Caco-2 (cell line): ENCODE measurements at regions not wholly inside any gene's neighbourhood (a gene's known extent, or its start where the extent isn't known, plus 50 kb on each side); places are given as distances from the start of the nearest gene placed in this dataset.

ENCODE experiments used
- BruUV-seq: library from RNA; stranded (reverse); fragments of 400-500 nt; replicated peaks from 2 replicates; lab custom pipeline; 2021; lab: Mats Ljungman, UMichigan
- CTCF ChIA-PET: fragments of 300-600 bp; sonication (Branson Sonifier 250); formaldehyde crosslinking; loops from one replicate; lab custom pipeline; 2022; ENCODE audit warnings: antibody characterized with exemption; lab: Charles Lee
- POLR2A ChIA-PET: fragments of 300-600 bp; sonication (Branson Sonifier 250); formaldehyde crosslinking; loops from one replicate; lab custom pipeline; 2022; ENCODE audit warnings: antibody characterized with exemption; lab: Charles Lee
- DNase-seq, 2 experiments: peaks; one replicate each; pipeline versions ENCODE4 v3.0.0 to v3.0.0-alpha.2; 2020 to 2022
- H3K27me3 ChIP-seq: replicated peaks from 2 replicates; pipeline ENCODE4 v1.6.0; 2011; ENCODE audit warnings: low read length; ENCODE audit not compliant: control insufficient read depth, insufficient read depth
- H3K36me3 ChIP-seq: 2 replicates; pipeline ENCODE4 v1.5.1; 2011; ENCODE audit warnings: low read length; ENCODE audit not compliant: control insufficient read depth, insufficient read depth
- H3K4me1 ChIP-seq: fragments of 250-450 bp; sonication (Bioruptor Pico); 2 replicates; pipeline ENCODE4 v1.5.1; 2020; ENCODE audit warnings: mild to moderate bottlenecking
- H3K4me3 ChIP-seq: 2 replicates; pipeline ENCODE4 v1.5.1; 2011; ENCODE audit warnings: low read depth, mild to moderate bottlenecking, control low read depth, low read length
- H3K9me3 ChIP-seq: fragments of 250-450 bp; sonication (Bioruptor Pico); 2 replicates; pipeline ENCODE4 v1.5.1; 2020; ENCODE audit warnings: mild to moderate bottlenecking, moderate library complexity
- H3K27ac Mint-ChIP-seq: one replicate; pipeline ENCODE4 v1.8.0; 2022; ENCODE audit warnings: mixed read lengths; ENCODE audit not compliant: unreplicated experiment
- H3K27me3 Mint-ChIP-seq: one replicate; pipeline ENCODE4 v1.8.0; 2022; ENCODE audit warnings: mixed read lengths; ENCODE audit not compliant: insufficient read depth, unreplicated experiment
- H3K36me3 Mint-ChIP-seq: one replicate; pipeline ENCODE4 v1.8.0; 2022; ENCODE audit warnings: mild to moderate bottlenecking, mixed read lengths; ENCODE audit not compliant: insufficient read depth, unreplicated experiment
- H3K4me1 Mint-ChIP-seq: one replicate; pipeline ENCODE4 v1.8.0; 2022; ENCODE audit warnings: low read depth, mixed read lengths; ENCODE audit not compliant: unreplicated experiment
- H3K4me3 Mint-ChIP-seq: one replicate; pipeline ENCODE4 v1.8.0; 2022; ENCODE audit warnings: mild to moderate bottlenecking, moderate library complexity, mixed read lengths; ENCODE audit not compliant: unreplicated experiment
- H3K9me3 Mint-ChIP-seq: one replicate; pipeline ENCODE4 v1.8.0; 2022; ENCODE audit warnings: mixed read lengths; ENCODE audit not compliant: unreplicated experiment
- intact Hi-C: fragments of 100-400 bp; cut with micrococcal nuclease; formaldehyde crosslinking; loops from one replicate; pipeline ENCODE4 v1.10.0; 2022; ENCODE audit not compliant: unreplicated experiment
- TF ChIP-seq, protein P1 (sequence below), 2 experiments: fragments of 200-600 bp in 1 of 2; IDR thresholded peaks; 1 replicate in 1 of 2; 2 replicates in 1 of 2; pipeline versions ENCODE4 v1.5.1 to v1.8.0; 2011 to 2022; ENCODE audit warnings: antibody characterized with exemption in 1 of 2, control low read depth in 1 of 2, inconsistent platforms in 1 of 2, low read depth in 1 of 2, low read length in 1 of 2, mild to moderate bottlenecking in 1 of 2, moderate library complexity in 1 of 2; ENCODE audit not compliant: insufficient read depth in 1 of 2, severe bottlenecking in 1 of 2, unreplicated experiment in 1 of 2

DNA sequence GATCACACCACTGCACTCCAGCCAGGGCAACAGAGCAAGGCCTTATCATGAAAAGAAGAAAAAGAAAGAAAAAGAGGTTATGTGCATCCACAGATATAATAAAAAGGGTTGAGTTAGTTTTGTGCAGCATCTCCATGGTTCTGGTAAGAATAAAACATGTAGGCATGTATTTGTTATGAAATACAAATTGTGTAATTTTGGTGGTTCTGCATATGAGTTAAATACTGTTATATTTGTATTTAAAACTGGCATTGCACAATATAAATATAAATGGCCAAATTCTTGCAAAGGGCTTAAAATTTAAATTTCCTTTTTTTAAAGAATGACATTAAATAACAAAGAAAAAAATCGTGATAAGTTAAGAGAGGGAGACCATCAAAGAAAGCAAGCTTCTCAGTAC is 159.1 kb upstream of the PREP start:
- TF ChIP-seq, protein P1, sequence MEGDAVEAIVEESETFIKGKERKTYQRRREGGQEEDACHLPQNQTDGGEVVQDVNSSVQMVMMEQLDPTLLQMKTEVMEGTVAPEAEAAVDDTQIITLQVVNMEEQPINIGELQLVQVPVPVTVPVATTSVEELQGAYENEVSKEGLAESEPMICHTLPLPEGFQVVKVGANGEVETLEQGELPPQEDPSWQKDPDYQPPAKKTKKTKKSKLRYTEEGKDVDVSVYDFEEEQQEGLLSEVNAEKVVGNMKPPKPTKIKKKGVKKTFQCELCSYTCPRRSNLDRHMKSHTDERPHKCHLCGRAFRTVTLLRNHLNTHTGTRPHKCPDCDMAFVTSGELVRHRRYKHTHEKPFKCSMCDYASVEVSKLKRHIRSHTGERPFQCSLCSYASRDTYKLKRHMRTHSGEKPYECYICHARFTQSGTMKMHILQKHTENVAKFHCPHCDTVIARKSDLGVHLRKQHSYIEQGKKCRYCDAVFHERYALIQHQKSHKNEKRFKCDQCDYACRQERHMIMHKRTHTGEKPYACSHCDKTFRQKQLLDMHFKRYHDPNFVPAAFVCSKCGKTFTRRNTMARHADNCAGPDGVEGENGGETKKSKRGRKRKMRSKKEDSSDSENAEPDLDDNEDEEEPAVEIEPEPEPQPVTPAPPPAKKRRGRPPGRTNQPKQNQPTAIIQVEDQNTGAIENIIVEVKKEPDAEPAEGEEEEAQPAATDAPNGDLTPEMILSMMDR (IDR thresholded peaks at IDR 0.05; ENCODE audit: insufficient read depth in 1 of 2, low read depth in 1 of 2, low read length in 1 of 2, severe bottlenecking in 1 of 2, unreplicated experiment in 1 of 2): no peak
- POLR2A ChIA-PET: no interaction called here
- H3K27me3 Mint-ChIP-seq: peaks cover 7% of the 10 kb centered on the region
- Histone ChIP-seq H3K4me1 (no peaks in the 10 kb centered on the region; the same call in 1 of the 2 replicates), H3K36me3 (no peaks in the 10 kb centered on the region), H3K9me3 (no peaks in the 10 kb centered on the region), H3K27me3 (no peaks in the 10 kb centered on the region), H3K4me3 (no peak overlapping the region)
- CTCF ChIA-PET: no interaction called here
- H3K4me3 Mint-ChIP-seq: no peak overlapping the region
- intact Hi-C loops: no loop called here
- DNase-seq: no peak
- no peaks in the 10 kb centered on the region for H3K36me3 Mint-ChIP-seq
- H3K9me3 Mint-ChIP-seq: peaks cover 27% of the 10 kb centered on the region
- H3K27ac Mint-ChIP-seq: no peak overlapping the region
- BruUV-seq: no TSS peak
- peaks cover 4% of the 10 kb centered on the region for H3K4me1 Mint-ChIP-seq

- no peak overlapping the region for H3K27ac Mint-ChIP-seq
- H3K4me1 ChIP-seq: no peaks in the 10 kb centered on the region
- no peak overlapping the region for H3K4me3 ChIP-seq
- H3K36me3 ChIP-seq: no peaks in the 10 kb centered on the region
- H3K27me3 ChIP-seq: no peaks in the 10 kb centered on the region
- ChIA-PET POLR2A (no interaction called here), CTCF (no interaction called here)
- no peaks in the 10 kb centered on the region for H3K4me1 Mint-ChIP-seq
- no peaks in the 10 kb centered on the region for H3K36me3 Mint-ChIP-seq
- intact Hi-C loops: no loop called here
- no peaks in the 10 kb centered on the region for H3K9me3 ChIP-seq
- peaks cover 7% of the 10 kb centered on the region for H3K27me3 Mint-ChIP-seq
- H3K9me3 Mint-ChIP-seq: peaks cover 27% of the 10 kb centered on the region
- no peak for DNase-seq
- no TSS peak for BruUV-seq
- H3K4me3 Mint-ChIP-seq: no peak overlapping the region
- TF ChIP-seq, protein P1 (IDR thresholded peaks at IDR 0.05; ENCODE audit: insufficient read depth in 1 of 2, low read depth in 1 of 2, low read length in 1 of 2, severe bottlenecking in 1 of 2, unreplicated experiment in 1 of 2): no peak
These were observed 158.6 kb upstream of the PREP start for GRCh38 chr6:105561486-105561885.

DNA sequence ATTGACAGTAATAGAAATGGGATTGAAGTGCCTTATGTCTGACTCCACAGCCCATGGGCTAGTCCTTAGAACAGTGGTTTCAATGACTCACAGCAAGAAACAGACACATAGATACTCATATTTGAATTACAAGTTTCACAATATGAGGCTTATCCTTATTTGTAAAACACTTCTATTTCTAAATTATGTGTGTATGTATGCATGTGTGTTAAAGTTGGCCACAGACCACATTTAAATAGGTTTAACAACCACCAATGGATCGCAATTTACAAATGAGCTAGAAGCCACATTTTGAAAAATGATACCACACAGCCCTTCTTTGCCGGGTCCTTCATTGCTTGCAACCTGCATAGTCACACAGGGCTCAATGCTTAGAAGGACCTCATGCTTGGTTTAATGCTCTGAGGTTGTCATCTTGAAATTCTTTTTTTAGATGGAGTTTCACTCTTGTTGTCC is 157.8 kb upstream of the PREP start:
- Mint-ChIP-seq H3K27ac (no peak overlapping the region), H3K9me3 (peaks cover 27% of the 10 kb centered on the region), H3K4me1 (no peaks in the 10 kb centered on the region), H3K4me3 (no peak overlapping the region), H3K36me3 (no peaks in the 10 kb centered on the region), H3K27me3 (peaks cover 5% of the 10 kb centered on the region)
- ChIA-PET POLR2A (no interaction called here), CTCF (no interaction called here)
- Histone ChIP-seq H3K36me3 (no peaks in the 10 kb centered on the region), H3K4me3 (no peak overlapping the region), H3K9me3 (no peaks in the 10 kb centered on the region), H3K27me3 (no peaks in the 10 kb centered on the region), H3K4me1 (no peaks in the 10 kb centered on the region)
- TF ChIP-seq, protein P1 (IDR thresholded peaks at IDR 0.05; ENCODE audit: insufficient read depth in 1 of 2, low read depth in 1 of 2, low read length in 1 of 2, severe bottlenecking in 1 of 2, unreplicated experiment in 1 of 2): no peak
- intact Hi-C loops: no loop called here
- BruUV-seq: no TSS peak
- no peak for DNase-seq
